ENCODE measurements at regions not wholly inside any gene's neighbourhood (a gene's known extent, or its start where the extent isn't known, plus 50 kb on each side); places are given as distances from the start of the nearest gene placed in this dataset.

DNA sequence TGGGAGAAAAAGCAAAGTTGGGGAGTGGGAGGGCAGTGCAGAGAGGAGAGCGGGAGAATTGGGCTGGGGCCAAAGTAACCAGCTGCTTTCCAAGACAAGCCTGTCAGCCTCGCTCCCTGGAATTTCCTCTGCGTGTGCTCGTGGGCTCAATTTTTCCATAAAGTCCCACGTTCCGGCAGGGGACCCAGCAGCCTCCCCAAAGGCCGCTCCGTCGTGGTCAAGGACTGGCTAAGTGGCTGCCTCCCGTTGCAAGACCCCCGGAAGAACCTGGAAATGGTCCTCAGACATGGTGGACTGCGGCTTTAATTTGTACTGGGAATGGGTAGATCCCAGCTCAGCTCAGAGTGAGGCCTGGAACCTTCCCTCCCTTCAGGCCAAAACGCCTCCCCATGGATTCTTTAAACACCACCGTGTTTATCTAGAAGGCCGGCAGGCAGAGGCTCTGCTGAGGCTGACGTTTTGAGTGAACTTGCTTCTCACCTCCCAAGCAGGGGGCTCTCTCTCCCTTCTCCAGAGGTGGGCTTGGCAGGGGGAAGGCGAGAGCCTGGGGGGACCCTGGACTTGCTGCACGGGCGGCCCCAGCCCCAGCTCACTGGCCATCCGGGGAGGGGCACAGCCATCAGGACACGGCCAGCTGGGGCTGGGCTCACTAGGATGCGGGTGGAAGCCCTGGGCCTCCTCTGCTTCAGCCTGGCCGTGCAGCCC lies 190.0 kb downstream of the C16orf95 start:
- Mint-ChIP-seq H3K4me3 (no peak overlapping the region), H3K27me3 (ENCODE audit: low read depth, poor library complexity) (peaks cover 9% of the 10 kb centered on the region), H3K9me3 (peaks cover 14% of the 10 kb centered on the region), H3K4me1 (peaks cover 56% of the 10 kb centered on the region), H3K27ac (peak overlapping the region; percentile 70), H3K36me3 (ENCODE audit: low read depth) (peaks cover 8% of the 10 kb centered on the region)
- DNase-seq: no peak
- TF ChIP-seq, protein P1, sequence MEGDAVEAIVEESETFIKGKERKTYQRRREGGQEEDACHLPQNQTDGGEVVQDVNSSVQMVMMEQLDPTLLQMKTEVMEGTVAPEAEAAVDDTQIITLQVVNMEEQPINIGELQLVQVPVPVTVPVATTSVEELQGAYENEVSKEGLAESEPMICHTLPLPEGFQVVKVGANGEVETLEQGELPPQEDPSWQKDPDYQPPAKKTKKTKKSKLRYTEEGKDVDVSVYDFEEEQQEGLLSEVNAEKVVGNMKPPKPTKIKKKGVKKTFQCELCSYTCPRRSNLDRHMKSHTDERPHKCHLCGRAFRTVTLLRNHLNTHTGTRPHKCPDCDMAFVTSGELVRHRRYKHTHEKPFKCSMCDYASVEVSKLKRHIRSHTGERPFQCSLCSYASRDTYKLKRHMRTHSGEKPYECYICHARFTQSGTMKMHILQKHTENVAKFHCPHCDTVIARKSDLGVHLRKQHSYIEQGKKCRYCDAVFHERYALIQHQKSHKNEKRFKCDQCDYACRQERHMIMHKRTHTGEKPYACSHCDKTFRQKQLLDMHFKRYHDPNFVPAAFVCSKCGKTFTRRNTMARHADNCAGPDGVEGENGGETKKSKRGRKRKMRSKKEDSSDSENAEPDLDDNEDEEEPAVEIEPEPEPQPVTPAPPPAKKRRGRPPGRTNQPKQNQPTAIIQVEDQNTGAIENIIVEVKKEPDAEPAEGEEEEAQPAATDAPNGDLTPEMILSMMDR (IDR thresholded peaks at IDR 0.05): no peak

DNA sequence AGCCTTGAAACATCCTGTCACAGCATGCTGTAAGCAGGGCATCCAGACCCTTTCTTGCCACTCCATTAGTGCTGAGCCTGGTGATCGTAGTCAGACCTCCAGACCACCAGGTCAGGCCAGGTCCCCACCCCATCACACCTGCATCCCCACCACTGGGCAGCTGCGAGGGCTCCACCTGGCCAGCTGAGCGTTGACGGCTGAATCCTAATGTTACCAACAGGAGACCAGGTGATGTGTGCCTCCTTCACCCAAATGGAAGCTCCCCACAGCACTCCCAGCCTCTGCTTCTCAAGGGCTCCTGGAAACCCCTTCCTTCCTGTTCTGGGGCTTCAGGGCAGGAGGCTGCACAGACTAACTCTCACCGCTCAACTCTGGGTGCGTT lies 189.4 kb downstream of the C16orf95 start:
- peaks cover 57% of the 10 kb centered on the region for H3K4me1 Mint-ChIP-seq
- H3K27me3 Mint-ChIP-seq (ENCODE audit: low read depth, poor library complexity): peaks cover 9% of the 10 kb centered on the region
- peaks cover 8% of the 10 kb centered on the region for H3K36me3 Mint-ChIP-seq (ENCODE audit: low read depth)
- peaks cover 14% of the 10 kb centered on the region for H3K9me3 Mint-ChIP-seq
- no peak overlapping the region for H3K27ac Mint-ChIP-seq
- TF ChIP-seq, protein P1 (IDR thresholded peaks at IDR 0.05): no peak
- DNase-seq: no peak
- no peak overlapping the region for H3K4me3 Mint-ChIP-seq

DNA sequence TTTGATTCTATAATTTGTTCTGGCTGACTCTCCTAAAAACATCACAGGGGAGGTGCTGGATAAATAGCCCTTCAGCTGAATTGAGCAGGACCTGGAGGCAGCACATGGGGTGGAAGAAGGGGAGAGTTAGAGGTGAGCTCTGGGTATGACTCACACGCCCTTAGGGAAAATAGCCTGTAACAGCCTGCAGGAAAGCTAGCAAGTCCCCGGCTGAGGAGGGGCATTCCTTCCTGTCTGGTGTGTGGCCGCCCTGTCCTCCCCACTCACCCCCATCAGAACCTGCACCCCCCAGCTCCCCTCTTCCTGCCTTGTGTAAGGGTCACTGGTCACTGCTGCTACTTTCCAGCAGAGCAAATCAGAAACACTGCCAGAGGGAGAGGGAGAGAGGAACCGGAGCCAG lies 187.4 kb downstream of the C16orf95 start:
- Mint-ChIP-seq H3K9me3 (peaks cover 8% of the 10 kb centered on the region), H3K36me3 (ENCODE audit: low read depth) (peaks cover 8% of the 10 kb centered on the region), H3K27ac (peak overlapping the region; percentile 8), H3K4me1 (peaks cover 78% of the 10 kb centered on the region), H3K27me3 (ENCODE audit: low read depth, poor library complexity) (peaks cover 9% of the 10 kb centered on the region), H3K4me3 (no peak overlapping the region)
- no peak for DNase-seq
- TF ChIP-seq, protein P1 (IDR thresholded peaks at IDR 0.05): no peak

DNA sequence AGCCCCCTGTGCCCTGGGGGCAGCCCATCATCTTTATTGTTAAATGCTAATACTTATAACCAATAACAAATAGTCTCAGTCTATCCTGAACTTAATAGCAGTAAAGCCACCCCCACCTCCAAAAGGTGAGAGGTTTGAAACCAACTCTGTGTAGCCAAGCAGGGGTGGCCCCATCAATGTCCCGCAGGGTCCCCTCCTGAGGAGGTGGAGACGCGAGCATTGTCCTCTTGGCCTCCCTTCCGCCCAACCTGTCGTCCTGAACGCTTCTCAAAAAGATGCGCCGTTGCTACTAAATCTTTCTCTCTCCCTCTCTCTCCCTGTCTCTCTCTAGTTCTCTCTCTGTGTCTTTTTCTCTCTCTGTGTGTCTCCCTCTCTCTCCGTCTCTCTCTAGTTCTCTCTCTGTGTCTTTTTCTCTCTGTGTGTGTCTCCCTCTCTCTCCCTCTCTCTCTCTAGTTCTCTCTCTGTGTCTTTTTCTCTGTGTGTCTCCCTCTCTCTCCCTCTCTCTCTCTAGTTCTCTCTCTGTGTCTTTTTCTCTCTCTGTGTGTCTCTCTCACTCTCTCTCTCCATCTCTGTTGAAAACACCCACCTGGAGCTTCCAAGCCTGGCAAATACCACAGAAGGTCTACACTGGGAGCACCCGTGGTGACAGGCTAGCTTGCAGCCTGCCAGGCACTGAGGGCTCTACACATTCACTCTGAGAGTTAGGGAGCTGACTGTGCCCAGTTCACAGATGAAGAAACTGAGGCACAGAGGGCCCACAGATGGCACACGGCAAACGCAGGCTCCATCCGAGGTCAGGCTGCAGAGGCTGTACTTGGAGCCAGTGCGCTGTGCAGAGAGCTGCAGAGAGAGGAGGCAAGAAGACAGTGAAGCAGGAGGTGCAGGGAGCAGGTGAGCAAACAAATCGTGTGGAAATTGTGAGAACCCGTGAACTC lies 185.9 kb downstream of the C16orf95 start:
- Mint-ChIP-seq H3K9me3 (peaks cover 11% of the 10 kb centered on the region), H3K27me3 (ENCODE audit: low read depth, poor library complexity) (peaks cover 9% of the 10 kb centered on the region), H3K36me3 (ENCODE audit: low read depth) (peaks cover 12% of the 10 kb centered on the region), H3K27ac (no peak overlapping the region), H3K4me3 (peak overlapping the region; percentile 33), H3K4me1 (peaks cover 85% of the 10 kb centered on the region)
- TF ChIP-seq, protein P1 (IDR thresholded peaks at IDR 0.05): no peak
- DNase-seq: no peak

DNA sequence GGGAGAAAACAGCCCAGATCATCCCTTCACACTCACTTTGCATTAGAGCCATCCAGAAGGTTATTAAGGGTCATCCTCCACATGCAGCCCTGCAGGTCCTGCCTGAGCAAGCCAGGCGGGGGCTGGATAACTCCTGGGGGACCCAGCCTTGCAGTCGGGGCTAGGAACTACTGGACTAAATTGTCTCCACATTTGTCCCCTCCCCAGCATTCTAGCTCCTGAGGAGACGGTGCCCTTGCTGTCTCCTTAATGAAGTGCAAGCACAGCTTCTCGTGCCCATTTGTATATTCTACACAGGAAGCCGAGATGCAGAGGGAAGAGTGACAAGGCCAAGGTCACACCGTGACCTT lies 185.2 kb downstream of the C16orf95 start:
- Mint-ChIP-seq H3K4me1 (peaks cover 79% of the 10 kb centered on the region), H3K27ac (no peak overlapping the region), H3K9me3 (peaks cover 15% of the 10 kb centered on the region), H3K27me3 (ENCODE audit: low read depth, poor library complexity) (peaks cover 7% of the 10 kb centered on the region), H3K4me3 (peak overlapping the region; percentile 33), H3K36me3 (ENCODE audit: low read depth) (peaks cover 17% of the 10 kb centered on the region)
- TF ChIP-seq, protein P1 (IDR thresholded peaks at IDR 0.05): no peak
- no peak for DNase-seq

All from nephron progenitor cell (in vitro differentiated cells).